ENCODE measurements at regions not wholly inside any gene's neighbourhood (a gene's known extent, or its start where the extent isn't known, plus 50 kb on each side); places are given as distances from the start of the nearest gene placed in this dataset.

DNA sequence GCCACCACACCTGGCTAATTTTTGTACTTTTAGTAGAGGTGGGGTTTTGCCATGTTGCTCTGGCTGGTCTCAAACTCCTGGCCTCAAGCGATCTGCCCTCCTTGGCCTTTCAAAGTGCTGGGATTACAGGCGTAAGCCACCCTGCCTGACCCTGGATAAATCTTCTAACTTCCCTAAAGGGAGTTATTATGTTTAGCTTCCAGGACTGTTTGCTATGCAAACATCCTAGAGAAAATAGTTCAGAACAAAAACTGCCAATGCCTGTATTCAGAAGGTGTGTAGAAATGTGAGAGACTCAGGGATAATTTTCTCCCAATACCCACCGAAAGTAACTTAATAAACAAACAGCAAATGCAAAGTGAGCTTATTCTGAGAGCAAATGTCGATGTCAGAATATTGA, 301.2 kb downstream of the TGFB2 start (continued):
- TF ChIP-seq CHD7 (IDR thresholded peaks at IDR 0.05; ENCODE audit: insufficient replicate concordance, low read length) (no peak), CREB1 (IDR thresholded peaks at IDR 0.05) (no peak), TCF12 (IDR thresholded peaks at IDR 0.05; ENCODE audit: low read depth, low read length) (no peak), SUZ12 (IDR thresholded peaks at IDR 0.05; ENCODE audit: low read length) (no peak)
